ENCODE measurements at regions not wholly inside any gene's neighbourhood (a gene's known extent, or its start where the extent isn't known, plus 50 kb on each side); places are given as distances from the start of the nearest gene placed in this dataset.

- DNase-seq: no peak
These were observed 52.2 kb downstream of the FAT3 start for GRCh38 chr11:92276773-92277172.

GRCh38 chr11:92277871-92278270, 53.3 kb downstream of the FAT3 start:
- no peak for DNase-seq

- no peak for DNase-seq
These were observed 54.3 kb downstream of the FAT3 start for GRCh38 chr11:92278791-92279433.

- DNase-seq: no peak
These were observed 59.5 kb downstream of the FAT3 start for GRCh38 chr11:92284107-92284506.

GRCh38 chr11:92284558-92284957, 59.9 kb downstream of the FAT3 start:
- DNase-seq: no peak

- DNase-seq: no peak
These were observed 61.2 kb downstream of the FAT3 start for GRCh38 chr11:92285776-92286175.

- DNase-seq: no peak
These were observed 62.1 kb downstream of the FAT3 start for GRCh38 chr11:92286709-92287108.

GRCh38 chr11:92295175-92296137, 70.8 kb downstream of the FAT3 start:
- DNase-seq: no peak

- DNase-seq: no peak
These were observed 71.5 kb downstream of the FAT3 start for GRCh38 chr11:92296138-92296515.

GRCh38 chr11:92297567-92298553, 73.2 kb downstream of the FAT3 start:
- DNase-seq: no peak

- DNase-seq: no peak
These were observed 76.3 kb downstream of the FAT3 start for GRCh38 chr11:92300876-92301275.

GRCh38 chr11:92302770-92303169, 78.2 kb downstream of the FAT3 start:
- DNase-seq: no peak

- DNase-seq: no peak
These were observed 79.7 kb downstream of the FAT3 start for GRCh38 chr11:92304271-92304670.

GRCh38 chr11:92306966-92307510, 82.4 kb downstream of the FAT3 start:
- DNase-seq: no peak

- no peak for DNase-seq
These were observed 83.7 kb downstream of the FAT3 start for GRCh38 chr11:92308366-92308765.

GRCh38 chr11:92311616-92312449, 87.2 kb downstream of the FAT3 start:
- peak in 3 of 4 experiments; percentile 8 to 22 (median 22) for DNase-seq

- DNase-seq: no peak
These were observed 89.2 kb downstream of the FAT3 start for GRCh38 chr11:92313784-92314183.

- DNase-seq: no peak
These were observed 89.9 kb downstream of the FAT3 start for GRCh38 chr11:92314499-92314898.

GRCh38 chr11:92316106-92316809, 91.6 kb downstream of the FAT3 start:
- no peak for DNase-seq

GRCh38 chr11:92317222-92317621, 92.6 kb downstream of the FAT3 start:
- no peak for DNase-seq

GRCh38 chr11:92317721-92318120, 93.1 kb downstream of the FAT3 start:
- DNase-seq: no peak

Measured in suppressor macrophage (primary cell).